OCI-LY7 (cell line): ENCODE measurements at regions not wholly inside any gene's neighbourhood (a gene's known extent, or its start where the extent isn't known, plus 50 kb on each side); places are given as distances from the start of the nearest gene placed in this dataset.

Source experiments
- CTCF ChIP-seq: fragments of 200-600 bp; sonication (generic); conservative IDR thresholded peaks from 2 replicates; pipeline ENCODE4 v1.5.1; 2014; ENCODE audit warnings: mild to moderate bottlenecking, antibody characterized with exemption, low read length, moderate library complexity, mixed read lengths
- EZH2phosphoT487 ChIP-seq: fragments of 200-600 bp; sonication (generic); IDR thresholded peaks from 2 replicates; pipeline ENCODE4 v1.6.1; 2018; ENCODE audit warnings: low read depth, borderline replicate concordance, mild to moderate bottlenecking, mixed run types, antibody characterized with exemption, low read length, moderate library complexity, mixed read lengths

GRCh38 chr22:47629273-47629711 lies 866.8 kb downstream of the TBC1D22A start:
- TF ChIP-seq CTCF, result no peak
- no peak for TF ChIP-seq EZH2phosphoT487
